VCaP (cell line): ENCODE measurements at regions not wholly inside any gene's neighbourhood (a gene's known extent, or its start where the extent isn't known, plus 50 kb on each side); places are given as distances from the start of the nearest gene placed in this dataset.

ENCODE experiments used
- H3K27ac ChIP-seq: fragments of 450-650 bp; 2 replicates; pipeline ENCODE4 v1.5.1; 2017
- CTCF ChIP-seq: fragments of 450-650 bp; conservative IDR thresholded peaks from 2 replicates; pipeline ENCODE4 v1.5.1; 2017; ENCODE audit warnings: mild to moderate bottlenecking, moderate library complexity

- no peak overlapping the region for H3K27ac ChIP-seq
- no peak for TF ChIP-seq CTCF
Observed at GRCh38 chr2:121142452-121142851, 142.6 kb downstream of the TFCP2L1 start.

- H3K27ac ChIP-seq = no peak overlapping the region
- no peak for TF ChIP-seq CTCF
Observed at GRCh38 chr2:121144111-121144510, 140.9 kb downstream of the TFCP2L1 start.

- no peak overlapping the region for H3K27ac ChIP-seq
- no peak for TF ChIP-seq CTCF
Observed at GRCh38 chr2:121146630-121147029, 138.4 kb downstream of the TFCP2L1 start.

GRCh38 chr2:121147766-121148165, 137.2 kb downstream of the TFCP2L1 start:
- H3K27ac ChIP-seq = no peak overlapping the region
- TF ChIP-seq CTCF = no peak

GRCh38 chr2:121148481-121148880, 136.5 kb downstream of the TFCP2L1 start:
- H3K27ac ChIP-seq = no peak overlapping the region
- no peak for TF ChIP-seq CTCF

GRCh38 chr2:121149384-121149783, 135.6 kb downstream of the TFCP2L1 start:
- no peak overlapping the region for H3K27ac ChIP-seq
- no peak for TF ChIP-seq CTCF

GRCh38 chr2:121150126-121150525, 134.9 kb downstream of the TFCP2L1 start:
- no peak overlapping the region for H3K27ac ChIP-seq
- no peak for TF ChIP-seq CTCF

GRCh38 chr2:121150713-121151112, 134.3 kb downstream of the TFCP2L1 start:
- TF ChIP-seq CTCF = no peak
- no peak overlapping the region for H3K27ac ChIP-seq
